ENCODE measurements at regions not wholly inside any gene's neighbourhood (a gene's known extent, or its start where the extent isn't known, plus 50 kb on each side); places are given as distances from the start of the nearest gene placed in this dataset.

DNA sequence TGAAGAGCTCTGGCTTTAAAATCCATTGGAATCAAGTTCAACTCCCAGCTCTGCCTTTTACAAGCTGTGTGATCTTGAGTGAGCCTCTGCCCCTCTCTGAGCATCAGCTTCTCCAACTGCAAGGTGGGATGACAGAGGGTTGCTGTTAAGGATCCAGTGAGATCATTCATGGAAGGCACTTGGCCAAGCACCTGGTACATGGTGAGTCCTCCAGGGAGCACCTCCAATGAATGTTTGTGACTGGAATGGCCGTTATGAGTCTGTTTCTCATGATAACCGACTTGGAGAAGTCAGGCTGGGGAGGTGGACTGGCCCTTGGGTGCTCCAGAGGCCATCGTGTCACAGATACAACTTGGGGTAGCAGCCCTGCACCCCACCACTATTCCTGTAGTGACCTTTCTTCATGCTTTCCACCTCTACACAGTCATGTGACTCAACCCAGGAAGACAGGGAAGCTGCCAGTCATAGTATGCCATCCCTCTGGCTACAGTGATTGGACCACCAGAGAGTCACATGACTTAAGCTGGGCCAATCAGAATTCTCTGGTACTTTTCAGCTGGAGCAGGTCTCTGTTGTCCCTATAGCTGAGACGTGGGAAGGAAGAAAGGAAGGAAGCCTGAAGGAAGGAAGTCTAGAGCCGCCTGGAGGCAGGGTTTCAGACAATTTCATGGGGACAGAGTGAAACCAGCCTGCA lies 146.5 kb upstream of the MYL2 start:
- peak overlapping the region; percentile 86 for H3K27ac ChIP-seq
- no peak for TF ChIP-seq ZFX (IDR thresholded peaks at IDR 0.05)
- TF ChIP-seq, protein P1, sequence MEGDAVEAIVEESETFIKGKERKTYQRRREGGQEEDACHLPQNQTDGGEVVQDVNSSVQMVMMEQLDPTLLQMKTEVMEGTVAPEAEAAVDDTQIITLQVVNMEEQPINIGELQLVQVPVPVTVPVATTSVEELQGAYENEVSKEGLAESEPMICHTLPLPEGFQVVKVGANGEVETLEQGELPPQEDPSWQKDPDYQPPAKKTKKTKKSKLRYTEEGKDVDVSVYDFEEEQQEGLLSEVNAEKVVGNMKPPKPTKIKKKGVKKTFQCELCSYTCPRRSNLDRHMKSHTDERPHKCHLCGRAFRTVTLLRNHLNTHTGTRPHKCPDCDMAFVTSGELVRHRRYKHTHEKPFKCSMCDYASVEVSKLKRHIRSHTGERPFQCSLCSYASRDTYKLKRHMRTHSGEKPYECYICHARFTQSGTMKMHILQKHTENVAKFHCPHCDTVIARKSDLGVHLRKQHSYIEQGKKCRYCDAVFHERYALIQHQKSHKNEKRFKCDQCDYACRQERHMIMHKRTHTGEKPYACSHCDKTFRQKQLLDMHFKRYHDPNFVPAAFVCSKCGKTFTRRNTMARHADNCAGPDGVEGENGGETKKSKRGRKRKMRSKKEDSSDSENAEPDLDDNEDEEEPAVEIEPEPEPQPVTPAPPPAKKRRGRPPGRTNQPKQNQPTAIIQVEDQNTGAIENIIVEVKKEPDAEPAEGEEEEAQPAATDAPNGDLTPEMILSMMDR (conservative IDR thresholded peaks at IDR 0.05): no peak

DNA sequence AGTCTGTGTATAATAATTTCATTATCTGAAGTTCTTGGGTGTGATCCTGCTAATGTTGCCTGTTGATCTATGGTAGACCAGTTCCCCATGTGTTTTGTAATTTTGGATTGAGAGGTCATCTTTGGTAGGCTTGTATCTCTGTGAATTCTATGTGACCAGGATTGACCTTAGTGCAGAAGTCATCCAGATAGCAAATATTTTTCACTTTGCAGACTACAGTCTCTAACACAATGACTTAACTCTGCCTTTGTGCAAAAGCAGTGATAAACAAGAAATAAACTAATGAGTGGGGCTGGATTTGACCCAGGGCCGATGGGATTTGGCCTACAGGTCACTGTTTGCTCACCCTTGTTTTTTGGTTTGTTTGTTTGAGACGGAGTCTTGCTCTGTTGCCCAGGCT lies 144.6 kb upstream of the MYL2 start:
- TF ChIP-seq, protein P1 (conservative IDR thresholded peaks at IDR 0.05): no peak
- no peak for TF ChIP-seq ZFX (IDR thresholded peaks at IDR 0.05)
- peak overlapping the region; percentile 86 for H3K27ac ChIP-seq

DNA sequence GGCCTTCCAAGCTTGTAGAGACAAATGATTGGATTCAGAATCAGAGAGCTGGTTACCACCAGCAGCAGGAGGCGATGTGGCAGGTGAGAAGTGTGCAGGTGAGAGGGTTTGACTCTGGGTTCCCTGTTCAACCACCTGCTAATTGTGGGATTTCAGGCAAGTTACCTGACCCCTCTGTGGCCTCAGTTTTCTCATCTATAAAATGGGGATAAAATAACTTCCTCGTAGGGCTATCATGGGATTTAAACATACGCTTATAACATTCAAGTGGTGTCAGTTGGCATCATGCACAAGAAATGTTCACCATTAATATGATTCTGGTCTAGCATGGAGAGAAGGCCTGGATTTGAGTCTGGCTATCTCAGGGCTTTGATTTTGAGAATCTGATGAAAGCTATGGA lies 143.8 kb upstream of the MYL2 start:
- TF ChIP-seq, protein P1 (conservative IDR thresholded peaks at IDR 0.05): no peak
- no peak for TF ChIP-seq ZFX (IDR thresholded peaks at IDR 0.05)
- H3K27ac ChIP-seq: no peak overlapping the region

DNA sequence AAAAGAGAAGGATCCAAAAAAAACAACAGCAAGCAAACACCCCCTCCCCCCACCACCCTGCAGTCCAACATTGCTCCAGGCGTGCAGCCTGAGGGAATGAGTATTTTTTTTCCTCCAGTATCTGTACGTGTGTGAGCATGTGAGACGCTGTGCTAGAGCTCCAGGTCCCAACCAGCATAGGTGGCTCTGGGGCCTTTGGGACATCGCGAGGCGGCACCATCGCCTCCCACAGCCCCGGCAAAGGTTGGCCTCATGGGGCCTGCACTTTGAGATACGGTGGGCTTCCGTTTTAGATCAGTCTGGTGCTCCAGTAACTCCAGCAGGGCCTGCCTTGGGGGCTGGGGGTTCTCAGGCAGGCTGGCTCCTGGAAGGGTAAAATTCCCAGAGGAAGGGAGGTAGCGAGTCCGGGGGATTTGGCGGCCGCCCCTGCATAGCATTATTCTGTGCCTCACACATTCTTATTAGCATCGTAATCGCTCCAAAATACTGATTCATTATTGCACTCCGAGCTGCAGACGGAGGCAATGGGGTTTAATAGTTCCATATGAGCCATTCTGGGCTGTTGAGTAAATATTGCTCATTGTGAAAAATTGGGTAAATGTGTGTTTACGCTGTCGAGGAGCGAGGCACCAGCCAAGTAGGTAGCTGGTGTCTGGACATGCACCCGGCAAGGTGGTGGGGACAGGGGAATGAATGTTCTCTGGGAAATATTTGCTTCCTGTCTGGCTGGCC lies 143.1 kb upstream of the MYL2 start:
- H3K27ac ChIP-seq: no peak overlapping the region
- TF ChIP-seq, protein P1 (conservative IDR thresholded peaks at IDR 0.05): no peak
- no peak for TF ChIP-seq ZFX (IDR thresholded peaks at IDR 0.05)

DNA sequence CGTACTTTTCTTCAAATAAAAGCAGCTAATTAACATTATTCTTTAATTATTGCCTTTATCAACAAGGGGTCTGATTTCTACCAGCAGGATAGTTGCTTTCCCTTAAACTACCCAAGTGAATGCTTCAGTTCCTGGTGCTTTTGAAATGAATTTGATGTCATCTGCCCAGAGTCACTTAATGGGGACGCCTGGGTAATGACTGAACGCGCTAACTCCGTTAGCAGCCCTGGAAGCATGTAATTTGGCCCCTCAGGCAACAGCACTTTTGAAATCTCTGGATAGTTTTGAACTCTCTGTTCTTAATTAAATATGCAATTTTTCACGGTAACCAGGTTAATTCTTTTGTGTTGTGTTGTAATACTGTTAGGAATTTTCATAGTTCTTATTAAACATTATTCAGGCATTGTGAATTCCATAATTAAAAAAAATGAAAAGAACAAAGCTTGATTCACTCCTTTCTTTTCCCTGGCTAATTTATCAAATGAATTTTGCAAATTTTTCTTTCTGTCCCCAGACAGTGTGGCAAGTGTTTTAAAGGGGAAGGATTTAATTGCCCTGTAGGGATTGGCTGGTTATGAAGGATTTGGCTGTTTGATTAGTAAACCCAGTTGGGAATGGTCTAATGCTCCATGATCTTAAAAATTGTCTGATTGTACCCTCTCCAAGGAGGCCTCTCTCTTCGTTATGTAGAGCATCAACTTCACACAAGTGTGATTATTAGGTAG lies 137.5 kb upstream of the MYL2 start:
- TF ChIP-seq, protein P1 (conservative IDR thresholded peaks at IDR 0.05): no peak
- TF ChIP-seq ZFX (IDR thresholded peaks at IDR 0.05): no peak
- H3K27ac ChIP-seq: no peak overlapping the region

DNA sequence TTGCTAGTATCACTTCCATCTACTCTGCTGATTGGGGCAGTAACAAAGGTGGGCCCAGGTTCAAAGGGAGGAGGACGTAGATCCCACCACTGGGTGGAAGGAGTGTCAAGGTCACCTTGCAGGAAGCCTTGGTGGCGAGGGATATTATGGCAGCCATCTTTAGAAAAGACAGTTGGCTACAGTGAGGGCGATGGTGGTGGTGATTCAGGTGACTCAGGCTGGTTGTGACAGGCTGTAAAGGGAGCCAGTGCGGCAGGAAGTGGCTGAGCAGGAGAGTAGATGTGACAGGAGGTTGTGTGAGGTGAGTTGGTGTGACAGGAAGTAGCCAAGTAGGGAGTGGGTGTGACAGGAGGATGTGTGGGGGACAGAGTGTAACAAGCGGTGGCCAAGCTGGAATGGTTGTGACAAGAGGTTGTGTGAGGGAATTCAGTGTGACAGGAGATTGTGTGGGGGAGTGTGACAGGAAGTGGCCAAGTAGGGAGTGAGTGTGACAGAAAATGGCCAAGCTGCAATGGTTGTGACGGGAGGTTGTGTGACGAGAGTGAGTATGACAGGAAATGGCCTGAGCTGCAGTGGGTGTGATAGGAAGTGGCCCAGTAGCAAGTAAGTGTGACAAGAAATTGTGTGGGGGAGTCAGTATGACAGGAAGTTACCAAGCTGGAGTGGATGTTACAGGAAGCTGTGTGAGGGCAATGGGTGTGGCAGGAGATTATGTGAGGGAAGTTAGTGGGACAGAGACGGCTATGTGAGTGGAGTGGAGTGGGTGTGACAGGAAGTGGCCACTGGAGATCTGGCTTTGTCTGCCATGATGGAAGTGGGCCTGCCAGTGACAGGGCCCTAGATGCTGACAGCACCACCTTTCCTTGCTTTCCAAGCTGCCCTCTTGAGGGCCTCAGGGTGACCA lies 136.5 kb upstream of the MYL2 start:
- no peak overlapping the region for H3K27ac ChIP-seq
- TF ChIP-seq, protein P1 (conservative IDR thresholded peaks at IDR 0.05): no peak
- TF ChIP-seq ZFX (IDR thresholded peaks at IDR 0.05): no peak
